HFFc6 (cell line): ENCODE measurements at regions not wholly inside any gene's neighbourhood (a gene's known extent, or its start where the extent isn't known, plus 50 kb on each side); places are given as distances from the start of the nearest gene placed in this dataset.

Experiments
- DNase-seq: peaks from one replicate; pipeline ENCODE4 v3.0.0-alpha.2; 2018
- H3K27ac Mint-ChIP-seq: 2 replicates; pipeline ENCODE4 v1.8.0; 2020; ENCODE audit warnings: mild to moderate bottlenecking, mixed read lengths
- H3K27me3 Mint-ChIP-seq: 2 replicates; pipeline ENCODE4 v1.8.0; 2021; ENCODE audit warnings: mild to moderate bottlenecking, moderate library complexity, mixed read lengths; ENCODE audit not compliant: insufficient read depth
- H3K36me3 Mint-ChIP-seq: 2 replicates; pipeline ENCODE4 v1.8.0; 2021; ENCODE audit warnings: low read depth, mixed read lengths
- H3K4me1 Mint-ChIP-seq: 2 replicates; pipeline ENCODE4 v1.8.0; 2020; ENCODE audit warnings: low read depth, mixed read lengths
- H3K4me3 Mint-ChIP-seq: 2 replicates; pipeline ENCODE4 v1.8.0; 2020; ENCODE audit warnings: mild to moderate bottlenecking, moderate library complexity, mixed read lengths
- H3K9me3 Mint-ChIP-seq: 2 replicates; pipeline ENCODE4 v1.8.0; 2020; ENCODE audit warnings: mild to moderate bottlenecking, mixed read lengths
- TF ChIP-seq, protein P1 (sequence below): fragments of 200-600 bp; sonication (generic); IDR thresholded peaks from 2 replicates; pipeline ENCODE4 v1.5.0; 2021; ENCODE audit warnings: antibody characterized with exemption, mild to moderate bottlenecking

GRCh38 chr2:145265244-145265643 is 745.3 kb upstream of the ZEB2 start:
- Mint-ChIP-seq H3K4me3 (no peak overlapping the region), H3K36me3 (no peaks in the 10 kb centered on the region), H3K9me3 (no peaks in the 10 kb centered on the region), H3K27ac (no peak overlapping the region), H3K27me3 (no peaks in the 10 kb centered on the region), H3K4me1 (0 out of 2 replicates have a peak, but pooled peaks cover 5% of the 10 kb centered on the region)
- TF ChIP-seq, protein P1, sequence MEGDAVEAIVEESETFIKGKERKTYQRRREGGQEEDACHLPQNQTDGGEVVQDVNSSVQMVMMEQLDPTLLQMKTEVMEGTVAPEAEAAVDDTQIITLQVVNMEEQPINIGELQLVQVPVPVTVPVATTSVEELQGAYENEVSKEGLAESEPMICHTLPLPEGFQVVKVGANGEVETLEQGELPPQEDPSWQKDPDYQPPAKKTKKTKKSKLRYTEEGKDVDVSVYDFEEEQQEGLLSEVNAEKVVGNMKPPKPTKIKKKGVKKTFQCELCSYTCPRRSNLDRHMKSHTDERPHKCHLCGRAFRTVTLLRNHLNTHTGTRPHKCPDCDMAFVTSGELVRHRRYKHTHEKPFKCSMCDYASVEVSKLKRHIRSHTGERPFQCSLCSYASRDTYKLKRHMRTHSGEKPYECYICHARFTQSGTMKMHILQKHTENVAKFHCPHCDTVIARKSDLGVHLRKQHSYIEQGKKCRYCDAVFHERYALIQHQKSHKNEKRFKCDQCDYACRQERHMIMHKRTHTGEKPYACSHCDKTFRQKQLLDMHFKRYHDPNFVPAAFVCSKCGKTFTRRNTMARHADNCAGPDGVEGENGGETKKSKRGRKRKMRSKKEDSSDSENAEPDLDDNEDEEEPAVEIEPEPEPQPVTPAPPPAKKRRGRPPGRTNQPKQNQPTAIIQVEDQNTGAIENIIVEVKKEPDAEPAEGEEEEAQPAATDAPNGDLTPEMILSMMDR = no peak
- no peak for DNase-seq

DNA sequence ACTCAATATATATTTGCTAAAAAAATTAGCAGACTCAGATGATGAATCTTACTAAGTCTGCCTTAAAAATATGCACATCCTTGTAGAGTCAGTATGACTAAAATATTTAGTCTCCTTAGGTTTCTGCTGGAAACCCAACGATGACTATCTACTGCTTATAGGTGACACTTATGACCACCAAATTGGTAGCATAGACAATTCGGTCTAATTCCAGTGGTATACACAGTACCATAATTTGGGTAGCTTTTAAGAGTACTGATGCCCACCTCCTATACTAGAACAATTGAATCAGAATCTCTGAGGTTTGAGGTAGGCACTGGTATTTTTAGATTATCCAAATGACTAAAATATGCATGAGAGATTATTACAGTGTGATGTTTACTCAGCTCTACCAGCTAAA is 740.8 kb upstream of the ZEB2 start:
- H3K4me1 Mint-ChIP-seq = 0 out of 2 replicates have a peak, but pooled peaks cover 6% of the 10 kb centered on the region
- TF ChIP-seq, protein P1 = no peak
- no peaks in the 10 kb centered on the region for H3K9me3 Mint-ChIP-seq
- H3K27me3 Mint-ChIP-seq = no peaks in the 10 kb centered on the region
- H3K27ac Mint-ChIP-seq = no peak overlapping the region
- no peaks in the 10 kb centered on the region for H3K36me3 Mint-ChIP-seq
- DNase-seq = no peak
- no peak overlapping the region for H3K4me3 Mint-ChIP-seq

DNA sequence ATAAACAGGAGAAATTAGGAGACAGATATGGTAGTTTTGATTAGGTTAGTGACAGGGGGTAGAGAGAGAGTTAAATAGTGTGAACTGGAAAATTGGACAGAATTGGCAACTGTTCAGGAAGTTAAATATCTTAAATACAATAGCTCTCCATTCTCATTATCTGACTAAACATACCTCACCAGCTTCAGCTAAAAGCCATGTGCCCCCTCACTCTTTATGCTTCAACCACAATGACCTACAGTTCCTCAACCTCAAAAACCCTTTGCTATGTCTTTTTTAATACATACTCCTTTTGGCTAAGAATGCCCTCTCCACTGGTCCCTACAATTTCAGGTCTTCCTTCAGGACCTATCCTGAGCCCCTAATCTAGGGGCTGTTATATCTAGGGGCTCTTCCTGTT is 740.2 kb upstream of the ZEB2 start:
- Mint-ChIP-seq H3K4me3 (no peak overlapping the region), H3K36me3 (no peaks in the 10 kb centered on the region), H3K4me1 (0 out of 2 replicates have a peak, but pooled peaks cover 6% of the 10 kb centered on the region), H3K9me3 (no peaks in the 10 kb centered on the region), H3K27ac (no peak overlapping the region), H3K27me3 (no peaks in the 10 kb centered on the region)
- DNase-seq = no peak
- TF ChIP-seq, protein P1 = no peak

- H3K36me3 Mint-ChIP-seq = no peaks in the 10 kb centered on the region
- H3K27ac Mint-ChIP-seq = no peak overlapping the region
- no peak for DNase-seq
Measured at GRCh38 chr2:145258903-145259579, 739.1 kb upstream of the ZEB2 start.

GRCh38 chr2:145257931-145258330 is 738.0 kb upstream of the ZEB2 start:
- no peak overlapping the region for H3K27ac Mint-ChIP-seq
- no peaks in the 10 kb centered on the region for H3K9me3 Mint-ChIP-seq
- H3K4me1 Mint-ChIP-seq = 0 out of 2 replicates have a peak, but pooled peaks cover 6% of the 10 kb centered on the region
- no peaks in the 10 kb centered on the region for H3K36me3 Mint-ChIP-seq
- no peak overlapping the region for H3K4me3 Mint-ChIP-seq
- H3K27me3 Mint-ChIP-seq = no peaks in the 10 kb centered on the region
- no peak for DNase-seq
- TF ChIP-seq, protein P1 = no peak

More at GRCh38 chr2:145258903-145259579, 739.1 kb upstream of the ZEB2 start:
- H3K4me1 Mint-ChIP-seq = 0 out of 2 replicates have a peak, but pooled peaks cover 6% of the 10 kb centered on the region
- no peak overlapping the region for H3K4me3 Mint-ChIP-seq
- TF ChIP-seq, protein P1 = no peak
- no peaks in the 10 kb centered on the region for H3K27me3 Mint-ChIP-seq
- H3K9me3 Mint-ChIP-seq = no peaks in the 10 kb centered on the region
